Lower leg skin (tissue), 3 donors: ENCODE measurements at regions not wholly inside any gene's neighbourhood (a gene's known extent, or its start where the extent isn't known, plus 50 kb on each side); places are given as distances from the start of the nearest gene placed in this dataset.

Experiments
- POLR2A ChIP-seq, 2 donors: fragments of 450-650 bp; IDR thresholded peaks; one replicate each; pipeline ENCODE4 v1.6.1; 2016 to 2017; ENCODE audit warnings: antibody characterized with exemption in 2 of 2, mild to moderate bottlenecking in 1 of 2, moderate library complexity in 1 of 2
- TF ChIP-seq, protein P1 (sequence below), 3 donors: fragments of 450-650 bp; IDR thresholded peaks; one replicate each; pipeline ENCODE4 v1.5.1; 2016; ENCODE audit warnings: antibody characterized with exemption in 3 of 3, mild to moderate bottlenecking in 3 of 3, moderate library complexity in 2 of 3

DNA sequence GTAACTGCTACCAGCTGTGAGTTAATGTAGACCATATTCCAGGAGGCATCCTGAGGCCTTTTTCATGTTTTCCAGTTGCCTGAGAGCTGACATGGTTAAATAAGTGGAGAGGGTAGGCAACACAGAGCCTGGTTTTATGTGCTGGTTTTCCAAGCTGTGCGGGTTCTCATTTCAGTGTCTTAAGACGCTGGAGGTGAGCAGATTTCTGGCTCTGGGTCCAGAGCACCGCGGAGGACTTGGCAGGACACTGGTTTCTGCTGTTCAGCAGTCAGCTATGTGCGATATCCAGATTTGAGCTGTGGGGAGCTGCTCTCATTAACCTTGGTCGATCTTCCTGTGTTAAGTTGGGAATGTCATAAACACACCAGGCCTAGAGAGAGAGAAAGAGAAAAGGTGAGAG, 680.8 kb downstream of the BCL11B start:
- TF ChIP-seq, protein P1, sequence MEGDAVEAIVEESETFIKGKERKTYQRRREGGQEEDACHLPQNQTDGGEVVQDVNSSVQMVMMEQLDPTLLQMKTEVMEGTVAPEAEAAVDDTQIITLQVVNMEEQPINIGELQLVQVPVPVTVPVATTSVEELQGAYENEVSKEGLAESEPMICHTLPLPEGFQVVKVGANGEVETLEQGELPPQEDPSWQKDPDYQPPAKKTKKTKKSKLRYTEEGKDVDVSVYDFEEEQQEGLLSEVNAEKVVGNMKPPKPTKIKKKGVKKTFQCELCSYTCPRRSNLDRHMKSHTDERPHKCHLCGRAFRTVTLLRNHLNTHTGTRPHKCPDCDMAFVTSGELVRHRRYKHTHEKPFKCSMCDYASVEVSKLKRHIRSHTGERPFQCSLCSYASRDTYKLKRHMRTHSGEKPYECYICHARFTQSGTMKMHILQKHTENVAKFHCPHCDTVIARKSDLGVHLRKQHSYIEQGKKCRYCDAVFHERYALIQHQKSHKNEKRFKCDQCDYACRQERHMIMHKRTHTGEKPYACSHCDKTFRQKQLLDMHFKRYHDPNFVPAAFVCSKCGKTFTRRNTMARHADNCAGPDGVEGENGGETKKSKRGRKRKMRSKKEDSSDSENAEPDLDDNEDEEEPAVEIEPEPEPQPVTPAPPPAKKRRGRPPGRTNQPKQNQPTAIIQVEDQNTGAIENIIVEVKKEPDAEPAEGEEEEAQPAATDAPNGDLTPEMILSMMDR (IDR thresholded peaks at IDR 0.05) = no peak
- TF ChIP-seq POLR2A (IDR thresholded peaks at IDR 0.05) = no peak
